H9 (cell line): ENCODE measurements at regions not wholly inside any gene's neighbourhood (a gene's known extent, or its start where the extent isn't known, plus 50 kb on each side); places are given as distances from the start of the nearest gene placed in this dataset.

Experiments
- DNase-seq: peaks from one replicate; pipeline ENCODE4 v3.0.0-alpha.2; 2017
- H2AFZ ChIP-seq: one replicate; pipeline ENCODE4 v1.6.1; 2013; ENCODE audit warnings: mild to moderate bottlenecking, low read length, control low read depth, moderate library complexity
- H2AK5ac ChIP-seq: 2 replicates; pipeline ENCODE4 v1.6.1; 2013; ENCODE audit warnings: low read length, control low read depth, mixed read lengths; ENCODE audit not compliant: insufficient read length
- H2BK120ac ChIP-seq: one replicate; pipeline ENCODE4 v1.6.1; 2013; ENCODE audit warnings: low read depth, mild to moderate bottlenecking, low read length, control low read depth, inconsistent platforms; ENCODE audit not compliant: poor library complexity, severe bottlenecking
- H2BK12ac ChIP-seq: 2 replicates; pipeline ENCODE4 v1.6.1; 2013; ENCODE audit warnings: low read length, control low read depth, mixed read lengths, low read depth; ENCODE audit not compliant: insufficient read length
- H2BK15ac ChIP-seq: 2 replicates; pipeline ENCODE4 v1.6.1; 2013; ENCODE audit warnings: low read depth, low read length, control low read depth
- H2BK20ac ChIP-seq: one replicate; pipeline ENCODE4 v1.6.1; 2013; ENCODE audit warnings: low read depth, mild to moderate bottlenecking, low read length, control low read depth, inconsistent platforms; ENCODE audit not compliant: poor library complexity, severe bottlenecking
- H2BK5ac ChIP-seq: 2 replicates; pipeline ENCODE4 v1.6.1; 2013; ENCODE audit warnings: low read length, control low read depth, mixed read lengths; ENCODE audit not compliant: insufficient read length
- H3K14ac ChIP-seq: 2 replicates; pipeline ENCODE4 v1.6.1; 2013; ENCODE audit warnings: low read length, control low read depth; ENCODE audit not compliant: insufficient read depth
- H3K18ac ChIP-seq: 2 replicates; pipeline ENCODE4 v1.6.1; 2013; ENCODE audit warnings: low read depth, mild to moderate bottlenecking, mixed read lengths, low read length, control low read depth; ENCODE audit not compliant: insufficient read length
- H3K23ac ChIP-seq: 2 replicates; pipeline ENCODE4 v1.6.1; 2013; ENCODE audit warnings: low read length, control low read depth, mixed read lengths, low read depth; ENCODE audit not compliant: insufficient read length
- H3K23me2 ChIP-seq: 2 replicates; pipeline ENCODE4 v1.6.1; 2013; ENCODE audit warnings: low read depth, mild to moderate bottlenecking, mixed read lengths, low read length, control low read depth; ENCODE audit not compliant: insufficient read length, poor library complexity, severe bottlenecking
- H3K27ac ChIP-seq: 2 replicates; pipeline ENCODE4 v1.5.1; 2013; ENCODE audit warnings: low read length, control low read depth, mixed read lengths, low read depth; ENCODE audit not compliant: insufficient read length
- H3K27me3 ChIP-seq: 2 replicates; pipeline ENCODE4 v1.6.1; 2013; ENCODE audit warnings: low read length, control low read depth, inconsistent platforms; ENCODE audit not compliant: insufficient read depth
- H3K4ac ChIP-seq: 2 replicates; pipeline ENCODE4 v1.6.1; 2013; ENCODE audit warnings: low read depth, mild to moderate bottlenecking, control low read depth, inconsistent platforms, low read length, moderate library complexity
- H3K4me1 ChIP-seq: 2 replicates; pipeline ENCODE4 v1.6.1; 2013; ENCODE audit warnings: low read length, control low read depth, inconsistent platforms; ENCODE audit not compliant: insufficient read depth
- H3K4me2 ChIP-seq: 2 replicates; pipeline ENCODE4 v1.6.1; 2013; ENCODE audit warnings: low read length, control low read depth, mixed read lengths; ENCODE audit not compliant: insufficient read length, insufficient read depth
- H3K56ac ChIP-seq: 2 replicates; pipeline ENCODE4 v1.6.1; 2013; ENCODE audit warnings: low read depth, mild to moderate bottlenecking, mixed read lengths, low read length, control low read depth; ENCODE audit not compliant: insufficient read length
- H3K79me1 ChIP-seq: 2 replicates; pipeline ENCODE4 v1.6.1; 2013; ENCODE audit warnings: low read depth, mild to moderate bottlenecking, moderate library complexity, low read length, control low read depth, inconsistent platforms; ENCODE audit not compliant: insufficient read depth, poor library complexity, severe bottlenecking
- H3K79me2 ChIP-seq: 2 replicates; pipeline ENCODE4 v1.6.1; 2013; ENCODE audit warnings: low read length, control low read depth, inconsistent platforms; ENCODE audit not compliant: insufficient read depth
- H3K9ac ChIP-seq: 2 replicates; pipeline ENCODE4 v1.6.1; 2013; ENCODE audit warnings: low read length, control low read depth, mixed read lengths; ENCODE audit not compliant: insufficient read length; ENCODE audit errors: extremely low read depth
- H3K9me3 ChIP-seq: one replicate; pipeline ENCODE4 v1.6.1; 2013; ENCODE audit warnings: low read depth, low read length, inconsistent platforms; ENCODE audit not compliant: control insufficient read depth
- H3T11ph ChIP-seq: one replicate; pipeline ENCODE4 v1.6.1; 2013; ENCODE audit warnings: mild to moderate bottlenecking, low read length, control low read depth, inconsistent platforms
- H4K20me1 ChIP-seq: one replicate; pipeline ENCODE4 v1.6.1; 2013; ENCODE audit not compliant: control insufficient read depth, insufficient read length, insufficient read depth
- H4K5ac ChIP-seq: 2 replicates; pipeline ENCODE4 v1.6.1; 2013; ENCODE audit warnings: low read depth, mild to moderate bottlenecking, mixed read lengths, low read length, control low read depth; ENCODE audit not compliant: insufficient read length
- H4K8ac ChIP-seq: replicated peaks from 2 replicates; pipeline ENCODE4 v1.6.1; 2013; ENCODE audit warnings: low read length, control low read depth, mixed read lengths, low read depth; ENCODE audit not compliant: insufficient read length
- H4K91ac ChIP-seq: 2 replicates; pipeline ENCODE4 v1.6.1; 2013; ENCODE audit warnings: low read depth, mild to moderate bottlenecking, moderate library complexity, mixed read lengths, low read length, control low read depth; ENCODE audit not compliant: insufficient read length
- H3K27ac Mint-ChIP-seq, 3 experiments: 2 replicates in 2 of 3; 3 replicates in 1 of 3; pipeline ENCODE4 v1.8.0; 2020 to 2021; ENCODE audit warnings: mixed read lengths in 3 of 3, mild to moderate bottlenecking in 1 of 3, moderate library complexity in 1 of 3
- H3K27me3 Mint-ChIP-seq: 2 replicates; pipeline ENCODE4 v1.8.0; 2021; ENCODE audit warnings: low read depth, mild to moderate bottlenecking, moderate library complexity, mixed read lengths
- H3K36me3 Mint-ChIP-seq, 3 experiments: 2 replicates in 2 of 3; 3 replicates in 1 of 3; pipeline ENCODE4 v1.8.0; 2020 to 2021; ENCODE audit warnings: low read depth in 3 of 3, mixed read lengths in 3 of 3; ENCODE audit not compliant: insufficient read depth in 1 of 3
- H3K4me1 Mint-ChIP-seq, 2 experiments: 2 replicates each; pipeline ENCODE4 v1.8.0; 2020; ENCODE audit warnings: mixed read lengths in 2 of 2
- H3K4me3 Mint-ChIP-seq, 2 experiments: 2 replicates in 1 of 2; 3 replicates in 1 of 2; pipeline ENCODE4 v1.8.0; 2020 to 2021; ENCODE audit warnings: mild to moderate bottlenecking in 2 of 2, mixed read lengths in 2 of 2, moderate library complexity in 1 of 2
- H3K9me3 Mint-ChIP-seq, 2 experiments: 2 replicates in 1 of 2; 3 replicates in 1 of 2; pipeline ENCODE4 v1.8.0; 2020; ENCODE audit warnings: mild to moderate bottlenecking in 2 of 2, mixed read lengths in 2 of 2, moderate library complexity in 1 of 2
- CTCF ChIP-seq: fragments of 200-600 bp; sonication (generic); conservative IDR thresholded peaks from 3 replicates; pipeline ENCODE4 v1.8.0; 2021; ENCODE audit warnings: antibody characterized with exemption, mild to moderate bottlenecking

DNA sequence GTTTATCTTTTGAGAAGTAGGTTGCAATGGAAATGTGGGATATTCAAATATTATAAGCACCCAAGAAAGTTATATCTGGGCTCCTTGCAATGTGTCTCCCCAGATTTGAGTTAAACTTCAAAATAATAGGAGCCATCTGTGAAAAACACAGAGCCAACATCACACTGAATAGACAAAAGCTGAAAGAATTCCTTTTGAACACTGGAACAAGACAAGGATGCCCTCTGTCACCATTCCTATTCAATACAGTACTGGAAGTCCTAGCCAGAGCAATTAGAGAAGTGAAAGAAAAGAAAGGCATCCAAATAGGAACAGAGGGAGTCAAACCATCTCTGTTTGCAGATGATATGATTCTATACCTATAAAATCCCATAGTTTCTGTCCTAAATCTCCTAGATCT, 114.3 kb upstream of the IL1RAPL1 start:
- no peak overlapping the region for H2BK120ac ChIP-seq
- no peak overlapping the region for H4K8ac ChIP-seq
- no peaks in the 10 kb centered on the region for H3K79me2 ChIP-seq
- H3K27ac ChIP-seq, result no peak overlapping the region
- Mint-ChIP-seq H3K27ac (no peak overlapping the region), H3K4me3 (no peak overlapping the region), H3K9me3 (peaks cover 19 to 68% of the 10 kb centered on the region in 2 experiments), H3K36me3 (peaks cover 0 to 5% (median 2%) of the 10 kb centered on the region in 3 experiments; a peak in 3 of 7 replicates), H3K27me3 (no peaks in the 10 kb centered on the region), H3K4me1 (peaks cover 6 to 17% of the 10 kb centered on the region in 2 experiments)
- H3K79me1 ChIP-seq, result no peaks in the 10 kb centered on the region
- H2AK5ac ChIP-seq, result no peak overlapping the region
- no peaks in the 10 kb centered on the region for H3K4me1 ChIP-seq
- TF ChIP-seq CTCF, result no peak
- no peak overlapping the region for H2AFZ ChIP-seq
- no peaks in the 10 kb centered on the region for H3K27me3 ChIP-seq
- H3K23me2 ChIP-seq, result no peaks in the 10 kb centered on the region
- no peak overlapping the region for H3K9ac ChIP-seq
- H4K5ac ChIP-seq, result no peak overlapping the region
- no peaks in the 10 kb centered on the region for H3K9me3 ChIP-seq
- no peak overlapping the region for H3K14ac ChIP-seq
- H2BK5ac ChIP-seq, result no peak overlapping the region
- H2BK15ac ChIP-seq, result no peak overlapping the region
- no peak overlapping the region for H3K56ac ChIP-seq
- H2BK12ac ChIP-seq, result no peak overlapping the region
- H3K4me2 ChIP-seq, result no peak overlapping the region
- DNase-seq, result no peak
- no peak overlapping the region for H3K23ac ChIP-seq
- no peak overlapping the region for H4K91ac ChIP-seq
- no peak overlapping the region for H2BK20ac ChIP-seq
- H3T11ph ChIP-seq, result no peak overlapping the region
- no peak overlapping the region for H3K18ac ChIP-seq
- no peaks in the 10 kb centered on the region for H4K20me1 ChIP-seq
- no peak overlapping the region for H3K4ac ChIP-seq
